T-cell (primary cell): ENCODE measurements at regions not wholly inside any gene's neighbourhood (a gene's known extent, or its start where the extent isn't known, plus 50 kb on each side); places are given as distances from the start of the nearest gene placed in this dataset.
"Not testable (repeated sequence)": the region's sequence is repeated elsewhere in the genome, so short reads cannot be mapped to it uniquely, and the experiment has no call there.

Experiments used
- ATAC-seq, 4 experiments: fragments of 200-7000 bp in 3 of 4; fragments of 150-1000 bp in 1 of 4; cut with Tn5 transposase; replicated peaks in 1 of 4; 1 replicate in 3 of 4; 2 replicates in 1 of 4; pipeline ENCODE4 v1.10.0; 2021; ENCODE audit warnings: moderate library complexity in 3 of 4, mild to moderate bottlenecking in 2 of 4, moderate number of reproducible peaks in 1 of 4
- CTCF ChIA-PET, 2 donors: fragments of 300-600 bp; sonication (Branson Sonifier 250); formaldehyde crosslinking; loops; one replicate each; lab custom pipeline; 2022; ENCODE audit warnings: antibody characterized with exemption in 2 of 2; lab: Charles Lee
- POLR2A ChIA-PET, 2 donors: fragments of 300-600 bp; sonication (Branson Sonifier 250); formaldehyde crosslinking; loops; one replicate each; lab custom pipeline; 2022; ENCODE audit warnings: antibody characterized with exemption in 2 of 2; lab: Charles Lee
- DNase-seq, 35 experiments: peaks; one replicate each; pipeline versions ENCODE4 v3.0.0 to v3.0.0-alpha.2; 2013 to 2023
- H3K27ac ChIP-seq: one replicate; pipeline ENCODE4 v1.5.1; 2013; ENCODE audit warnings: low read length
- H3K27me3 ChIP-seq, 2 experiments: replicated peaks in 1 of 2; 1 replicate in 1 of 2; 2 replicates in 1 of 2; pipeline versions ENCODE4 v1.6.1 to v1.7.0; 2013; ENCODE audit warnings: low read length in 1 of 2, mixed read lengths in 1 of 2; ENCODE audit not compliant: control insufficient read depth in 2 of 2, insufficient read depth in 2 of 2; ENCODE audit errors: extremely low read depth in 1 of 2
- H3K36me3 ChIP-seq, 2 donors: 1 replicate in 1 of 2; 2 replicates in 1 of 2; pipeline versions ENCODE4 v1.6.1 to v1.7.0; 2013; ENCODE audit warnings: low read length in 1 of 2; ENCODE audit not compliant: control insufficient read depth in 2 of 2, insufficient read depth in 1 of 2; ENCODE audit errors: extremely low read depth in 1 of 2
- H3K4me1 ChIP-seq, 2 experiments: 1 replicate in 1 of 2; 2 replicates in 1 of 2; pipeline versions ENCODE4 v1.6.1 to v1.7.0; 2013; ENCODE audit warnings: low read length in 2 of 2, mixed read lengths in 1 of 2; ENCODE audit not compliant: insufficient read depth in 2 of 2, control insufficient read depth in 1 of 2; ENCODE audit errors: extremely low read depth in 1 of 2
- H3K4me3 ChIP-seq, 2 donors: 1 replicate in 1 of 2; 2 replicates in 1 of 2; pipeline versions ENCODE4 v1.5.1 to v1.7.0; 2013; ENCODE audit warnings: mild to moderate bottlenecking in 2 of 2, low read length in 1 of 2, moderate library complexity in 1 of 2; ENCODE audit not compliant: control insufficient read depth in 1 of 2; ENCODE audit errors: extremely low read depth in 1 of 2
- H3K9me3 ChIP-seq: 2 replicates; pipeline ENCODE4 v1.7.0; 2013
- H3K27ac Mint-ChIP-seq, 2 donors: one replicate each; pipeline ENCODE4 v1.8.0; 2020 to 2021; ENCODE audit warnings: mild to moderate bottlenecking in 2 of 2, mixed read lengths in 2 of 2
- H3K27me3 Mint-ChIP-seq, 2 donors: one replicate each; pipeline ENCODE4 v1.8.0; 2021 to 2022; ENCODE audit warnings: mixed read lengths in 2 of 2
- H3K36me3 Mint-ChIP-seq: one replicate; pipeline ENCODE4 v1.8.0; 2021; ENCODE audit warnings: mixed read lengths
- H3K4me1 Mint-ChIP-seq, 3 donors: one replicate each; pipeline ENCODE4 v1.8.0; 2020 to 2022; ENCODE audit warnings: mixed read lengths in 3 of 3, mild to moderate bottlenecking in 1 of 3
- H3K4me3 Mint-ChIP-seq, 3 donors: one replicate each; pipeline ENCODE4 v1.8.0; 2020 to 2022; ENCODE audit warnings: mild to moderate bottlenecking in 3 of 3, mixed read lengths in 3 of 3, moderate library complexity in 3 of 3
- H3K9me3 Mint-ChIP-seq, 3 donors: one replicate each; pipeline ENCODE4 v1.8.0; 2020 to 2022; ENCODE audit warnings: mixed read lengths in 3 of 3
- WGBS: methylation state at CpG from one replicate; pipeline ENCODE4 v1.1.5; 2013; ENCODE audit warnings: missing lambda C conversion rate; ENCODE audit not compliant: insufficient coverage; 5-methylcytosine and 5-hydroxymethylcytosine counted together

- H3K36me3 ChIP-seq, result no peaks in the 10 kb centered on the region
- H3K4me3 Mint-ChIP-seq, result no peak overlapping the region
- peaks cover 10 to 14% (median 12%) of the 10 kb centered on the region in 3 donors for H3K9me3 Mint-ChIP-seq
- H3K36me3 Mint-ChIP-seq, result no peaks in the 10 kb centered on the region
- ChIA-PET POLR2A (no interaction called here), CTCF (no interaction called here)
- no peaks in the 10 kb centered on the region for H3K4me1 ChIP-seq
- no peak overlapping the region for H3K4me3 ChIP-seq
- H3K27ac ChIP-seq, result no peak overlapping the region
- peaks cover 4% of the 10 kb centered on the region for H3K9me3 ChIP-seq
- WGBS, result no CpG with 5 or more reads among the region's 1 CpG
- no peaks in the 10 kb centered on the region for H3K27me3 Mint-ChIP-seq
- H3K4me1 Mint-ChIP-seq, result no peaks in the 10 kb centered on the region
- DNase-seq (no peak), ATAC-seq (no peak)
- no peaks in the 10 kb centered on the region for H3K27me3 ChIP-seq
- H3K27ac Mint-ChIP-seq, result no peak overlapping the region
These were observed 449.6 kb upstream of the TOM1L1 start for GRCh38 chr17:54451051-54451450.

DNA sequence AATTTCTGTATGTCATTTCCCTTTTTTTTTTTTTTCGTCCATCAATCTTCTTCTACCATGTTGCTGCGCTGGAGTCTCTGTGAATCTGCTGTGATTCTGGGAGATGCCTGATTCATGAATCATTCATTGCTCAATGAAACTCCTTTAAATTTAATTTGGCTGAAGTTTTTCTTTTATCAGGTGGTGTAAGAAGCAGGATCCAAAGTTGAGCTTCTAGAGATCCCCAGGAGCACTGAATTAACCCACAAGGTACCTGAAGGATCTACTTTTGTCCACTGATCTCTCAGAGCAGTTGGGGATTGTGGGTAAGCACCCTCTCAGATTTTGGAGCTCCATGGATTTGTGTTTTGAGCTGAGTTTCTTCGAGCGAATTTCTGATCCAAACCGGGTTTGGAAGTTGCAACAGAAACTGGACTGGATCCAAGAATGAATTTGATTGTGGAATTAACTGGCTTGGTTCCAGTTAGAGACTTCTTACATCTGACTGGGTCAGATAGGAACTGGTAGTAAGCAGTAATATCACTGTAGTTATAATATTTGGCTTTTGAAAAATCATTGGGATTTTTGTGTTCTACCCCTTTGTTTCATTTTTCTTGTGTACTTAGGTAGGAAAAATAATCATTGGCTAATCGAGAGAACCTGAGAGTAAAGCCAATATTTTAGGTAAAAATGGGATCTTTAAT, 447.8 kb upstream of the TOM1L1 start:
- no peak overlapping the region for H3K4me3 ChIP-seq
- ATAC-seq, result no peak
- 70% methylated on average over 2 of the region's 6 CpGs for WGBS
- no peaks in the 10 kb centered on the region for H3K27me3 ChIP-seq
- Mint-ChIP-seq H3K27ac (no peak overlapping the region), H3K4me3 (no peak overlapping the region), H3K4me1 (no peaks in the 10 kb centered on the region), H3K27me3 (no peaks in the 10 kb centered on the region), H3K9me3 (peaks cover 12 to 19% (median 19%) of the 10 kb centered on the region in 3 donors), H3K36me3 (no peaks in the 10 kb centered on the region)
- H3K9me3 ChIP-seq, result peaks cover 8% of the 10 kb centered on the region
- POLR2A ChIA-PET, result no interaction called here
- no peaks in the 10 kb centered on the region for H3K4me1 ChIP-seq
- no peak overlapping the region for H3K27ac ChIP-seq
- no peak for DNase-seq
- H3K36me3 ChIP-seq, result no peaks in the 10 kb centered on the region
- CTCF ChIA-PET, result no interaction called here

GRCh38 chr17:54455251-54455868, 445.3 kb upstream of the TOM1L1 start:
- no peak overlapping the region for H3K27ac Mint-ChIP-seq
- Histone ChIP-seq H3K27me3 (no peaks in the 10 kb centered on the region), H3K9me3 (peaks cover 8% of the 10 kb centered on the region), H3K27ac (no peak overlapping the region), H3K4me3 (no peak overlapping the region), H3K36me3 (no peaks in the 10 kb centered on the region), H3K4me1 (no peaks in the 10 kb centered on the region)
- no peaks in the 10 kb centered on the region for H3K36me3 Mint-ChIP-seq
- no peaks in the 10 kb centered on the region for H3K4me1 Mint-ChIP-seq
- ChIA-PET POLR2A (no interaction called here), CTCF (no interaction called here)
- 80% methylated on average over 1 of the region's 2 CpGs for WGBS
- no peaks in the 10 kb centered on the region for H3K27me3 Mint-ChIP-seq
- ATAC-seq (no peak), DNase-seq (no peak)
- no peak overlapping the region for H3K4me3 Mint-ChIP-seq
- H3K9me3 Mint-ChIP-seq, result peaks cover 18 to 30% (median 19%) of the 10 kb centered on the region in 3 donors

DNA sequence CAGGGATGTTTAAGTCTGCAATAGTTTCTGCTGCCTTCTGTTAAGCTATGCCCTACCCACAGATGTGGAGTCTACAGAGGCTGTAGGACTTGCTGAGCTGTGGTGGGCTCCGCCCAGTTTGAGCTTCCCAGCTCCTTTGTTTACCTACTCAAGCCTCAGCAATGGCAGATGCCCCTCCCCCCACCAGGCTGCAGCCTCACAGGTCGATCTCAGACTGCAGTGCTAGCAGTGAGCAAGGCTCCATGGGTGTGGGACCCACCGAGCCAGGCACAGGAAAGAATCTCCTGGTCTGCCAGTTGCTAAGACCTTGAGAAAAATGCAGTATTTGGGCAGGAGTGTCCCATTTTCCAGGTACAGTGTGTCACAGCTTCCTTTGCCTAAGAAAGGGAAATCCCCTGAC, 435.2 kb upstream of the TOM1L1 start:
- POLR2A ChIA-PET, H3K27me3 Mint-ChIP-seq, H3K4me3 ChIP-seq, H3K36me3 ChIP-seq, H3K36me3 Mint-ChIP-seq, CTCF ChIA-PET, H3K4me1 ChIP-seq, DNase-seq, H3K4me3 Mint-ChIP-seq, H3K9me3 ChIP-seq, H3K4me1 Mint-ChIP-seq, H3K27ac Mint-ChIP-seq, H3K27me3 ChIP-seq, H3K27ac ChIP-seq, ATAC-seq: not testable (repeated sequence)
- peaks cover 3 to 12% (median 4%) of the 10 kb centered on the region in 3 donors for H3K9me3 Mint-ChIP-seq
- WGBS, result 29% methylated on average over 1 of the region's 3 CpGs

- Histone ChIP-seq H3K4me1 (no peaks in the 10 kb centered on the region), H3K9me3 (no peaks in the 10 kb centered on the region), H3K27me3 (no peaks in the 10 kb centered on the region), H3K4me3 (no peak overlapping the region), H3K27ac (no peak overlapping the region), H3K36me3 (no peaks in the 10 kb centered on the region)
- no CpG with 5 or more reads among the region's 1 CpG for whole genome bisulfite sequencing
- CTCF ChIA-PET, result no interaction called here
- H3K27ac Mint-ChIP-seq, result no peak overlapping the region
- no peak for DNase-seq
- no peaks in the 10 kb centered on the region for H3K27me3 Mint-ChIP-seq
- H3K36me3 Mint-ChIP-seq, result no peaks in the 10 kb centered on the region
- H3K9me3 Mint-ChIP-seq, result peaks cover 4 to 12% (median 7%) of the 10 kb centered on the region in 3 donors
- no peak overlapping the region for H3K4me3 Mint-ChIP-seq
- H3K4me1 Mint-ChIP-seq, result no peaks in the 10 kb centered on the region
- POLR2A ChIA-PET, result no interaction called here
- ATAC-seq, result no peak
These were observed 433.8 kb upstream of the TOM1L1 start for GRCh38 chr17:54466875-54467274.

GRCh38 chr17:54482843-54483242, 417.8 kb upstream of the TOM1L1 start:
- CTCF ChIA-PET, result no interaction called here
- no peaks in the 10 kb centered on the region for H3K27me3 ChIP-seq
- Mint-ChIP-seq H3K9me3 (peaks cover 3 to 7% (median 4%) of the 10 kb centered on the region in 3 donors), H3K27ac (no peak overlapping the region), H3K4me3 (no peak overlapping the region), H3K36me3 (no peaks in the 10 kb centered on the region), H3K27me3 (peaks cover 0 to 3% of the 10 kb centered on the region in 2 donors), H3K4me1 (no peaks in the 10 kb centered on the region)
- no peaks in the 10 kb centered on the region for H3K4me1 ChIP-seq
- no CpG with 5 or more reads among the region's 6 CpGs for WGBS
- H3K36me3 ChIP-seq, result no peaks in the 10 kb centered on the region
- no peak overlapping the region for H3K27ac ChIP-seq
- H3K9me3 ChIP-seq, result no peaks in the 10 kb centered on the region
- POLR2A ChIA-PET, result interaction anchor here in 1 of 2 donors (0.7 kb wide), 1 partner anchor 13 kb away, joined by 3 read pairs; no protein-coding TSS in a partner anchor
- no peak for ATAC-seq
- H3K4me3 ChIP-seq, result no peak overlapping the region
- no peak for DNase-seq
